HG02885 (cell line): ENCODE measurements at regions not wholly inside any gene's neighbourhood (a gene's known extent, or its start where the extent isn't known, plus 50 kb on each side); places are given as distances from the start of the nearest gene placed in this dataset.

ENCODE experiments used
- ATAC-seq: cut with Tn5 transposase; IDR thresholded peaks from one replicate; pipeline ENCODE4 v1.9.1; 2021; ENCODE audit warnings: mild to moderate bottlenecking; ENCODE audit not compliant: unreplicated experiment, poor library complexity

GRCh38 chr21:32975811-32976431 lies 49.8 kb upstream of the OLIG2 start:
- ATAC-seq, result no peak
